Liver (tissue), 8 donors: ENCODE measurements at regions not wholly inside any gene's neighbourhood (a gene's known extent, or its start where the extent isn't known, plus 50 kb on each side); places are given as distances from the start of the nearest gene placed in this dataset.

Source experiments
- DNase-seq: peaks from one replicate; pipeline ENCODE4 v3.0.0-alpha.2; 2017; ENCODE audit warnings: low spot score
- H3K27ac ChIP-seq, 2 donors: one replicate each; pipeline ENCODE4 v1.7.0; 2013; ENCODE audit warnings: inconsistent platforms in 2 of 2, low read length in 2 of 2, control low read depth in 1 of 2, low read depth in 1 of 2, mild to moderate bottlenecking in 1 of 2
- H3K27me3 ChIP-seq, 4 donors: one replicate each; pipeline versions ENCODE4 v1.6.1 to v1.7.0; 2013; ENCODE audit warnings: low read length in 3 of 4, inconsistent platforms in 1 of 4, mild to moderate bottlenecking in 1 of 4, moderate library complexity in 1 of 4; ENCODE audit not compliant: control insufficient read depth in 4 of 4, insufficient read depth in 4 of 4
- H3K36me3 ChIP-seq, 4 donors: one replicate each; pipeline versions ENCODE4 v1.6.1 to v1.7.0; 2013; ENCODE audit warnings: low read length in 3 of 4, mild to moderate bottlenecking in 3 of 4, low read depth in 1 of 4, moderate library complexity in 1 of 4; ENCODE audit not compliant: control insufficient read depth in 4 of 4, insufficient read depth in 3 of 4
- H3K4me1 ChIP-seq, 4 donors: one replicate each; pipeline versions ENCODE4 v1.6.1 to v1.7.0; 2013; ENCODE audit warnings: low read length in 3 of 4, mild to moderate bottlenecking in 3 of 4, moderate library complexity in 1 of 4; ENCODE audit not compliant: control insufficient read depth in 4 of 4, insufficient read depth in 4 of 4
- H3K4me3 ChIP-seq, 3 donors: one replicate each; pipeline versions ENCODE4 v1.6.1 to v1.7.0; 2013; ENCODE audit warnings: low read length in 3 of 3, control low read depth in 1 of 3, low read depth in 1 of 3, mild to moderate bottlenecking in 1 of 3
- H3K9ac ChIP-seq, 2 donors: one replicate each; pipeline ENCODE4 v1.7.0; 2013; ENCODE audit warnings: low read length in 2 of 2, mild to moderate bottlenecking in 2 of 2, moderate library complexity in 2 of 2, control low read depth in 1 of 2, low read depth in 1 of 2
- H3K9me3 ChIP-seq, 4 donors: one replicate each; pipeline versions ENCODE4 v1.6.1 to v1.7.0; 2013; ENCODE audit warnings: low read length in 3 of 4; ENCODE audit not compliant: control insufficient read depth in 4 of 4
- ATF3 ChIP-seq: IDR thresholded peaks from 2 replicates; pipeline ENCODE4 v1.6.1; 2016; ENCODE audit warnings: antibody characterized with exemption
- CTCF ChIP-seq: fragments of 150-350 bp; IDR thresholded peaks from 2 replicates; pipeline ENCODE4 v1.5.1; 2017; ENCODE audit warnings: improper control_type of control experiment, low read depth, low read length; ENCODE audit not compliant: missing input control
- EGR1 ChIP-seq, 2 donors: IDR thresholded peaks; 2 replicates each; pipeline ENCODE4 v1.6.1; 2016 to 2018; ENCODE audit warnings: antibody characterized with exemption in 2 of 2, low read depth in 2 of 2
- FOXA1 ChIP-seq: IDR thresholded peaks from 2 replicates; pipeline ENCODE4 v1.6.1; 2016; ENCODE audit warnings: antibody characterized with exemption
- GABPA ChIP-seq, 2 donors: IDR thresholded peaks in 1 of 2; conservative IDR thresholded peaks in 1 of 2; 2 replicates each; pipeline ENCODE4 v1.6.1; 2016; ENCODE audit warnings: antibody characterized with exemption in 2 of 2, mild to moderate bottlenecking in 1 of 2, moderate library complexity in 1 of 2
- HNF4G ChIP-seq: IDR thresholded peaks from 2 replicates; pipeline ENCODE4 v1.6.1; 2016; ENCODE audit warnings: antibody characterized with exemption
- JUND ChIP-seq, 2 donors: IDR thresholded peaks; 2 replicates each; pipeline ENCODE4 v1.6.1; 2016; ENCODE audit warnings: antibody characterized with exemption in 2 of 2
- MAX ChIP-seq: IDR thresholded peaks from 2 replicates; pipeline ENCODE4 v1.6.1; 2016; ENCODE audit warnings: antibody characterized with exemption
- NR2F2 ChIP-seq: IDR thresholded peaks from 2 replicates; pipeline ENCODE4 v1.6.1; 2016; ENCODE audit warnings: antibody characterized with exemption
- RAD21 ChIP-seq, 2 donors: IDR thresholded peaks; 2 replicates each; pipeline ENCODE4 v1.6.1; 2016; ENCODE audit warnings: antibody characterized with exemption in 2 of 2, mild to moderate bottlenecking in 2 of 2
- REST ChIP-seq: IDR thresholded peaks from 2 replicates; pipeline ENCODE4 v1.6.1; 2016; ENCODE audit warnings: antibody characterized with exemption, mild to moderate bottlenecking
- RXRA ChIP-seq, 2 donors: IDR thresholded peaks; 2 replicates each; pipeline ENCODE4 v1.6.1; 2017 to 2018; ENCODE audit warnings: antibody characterized with exemption in 2 of 2, mild to moderate bottlenecking in 1 of 2
- SP1 ChIP-seq: IDR thresholded peaks from 2 replicates; pipeline ENCODE4 v1.6.1; 2018; ENCODE audit warnings: antibody characterized with exemption, mild to moderate bottlenecking
- TAF1 ChIP-seq: conservative IDR thresholded peaks from 2 replicates; pipeline ENCODE4 v1.6.1; 2016; ENCODE audit warnings: antibody characterized with exemption, mild to moderate bottlenecking
- YY1 ChIP-seq: IDR thresholded peaks from 2 replicates; pipeline ENCODE4 v1.6.1; 2016; ENCODE audit warnings: antibody characterized with exemption, mild to moderate bottlenecking
- ZBTB33 ChIP-seq: IDR thresholded peaks from 2 replicates; pipeline ENCODE4 v1.6.1; 2016; ENCODE audit warnings: antibody characterized with exemption
- WGBS: extraction: QIAGEN DNeasy Blood & Tissue Kit; methylation state at CpG from one replicate; pipeline ENCODE4 v1.1.7; 2013; 5-methylcytosine and 5-hydroxymethylcytosine counted together
- donor health status: healthy.
- donor health status: healthy.
- donor health status: healthy.
- donor health status: healthy.
- donor health status: healthy.

GRCh38 chr4:1509366-1509765 is 103.1 kb upstream of the NKX1-1 start (continued):
- no peak for TF ChIP-seq ATF3

- no peaks in the 10 kb centered on the region for H3K9me3 ChIP-seq
- peaks cover 0 to 2% (median 0%) of the 10 kb centered on the region in 4 donors for H3K27me3 ChIP-seq
- H3K4me3 ChIP-seq, result no peak overlapping the region
- H3K36me3 ChIP-seq, result no peaks in the 10 kb centered on the region
- DNase-seq, result no peak
- H3K9ac ChIP-seq, result no peak overlapping the region
- H3K27ac ChIP-seq, result no peak overlapping the region
- TF ChIP-seq FOXA1 (no peak), ZBTB33 (no peak), CTCF (no peak), NR2F2 (no peak), ATF3 (no peak), JUND (IDR thresholded peaks at IDR 0.05) (no peak), TAF1 (no peak), SP1 (no peak), RAD21 (IDR thresholded peaks at IDR 0.05) (no peak), YY1 (no peak), HNF4G (no peak), MAX (no peak), RXRA (IDR thresholded peaks at IDR 0.05) (no peak)
- H3K4me1 ChIP-seq, result peaks cover 0 to 2% (median under 1%) of the 10 kb centered on the region in 4 donors
- WGBS, result 68% methylated on average over 26 of the region's 26 CpGs
These were observed 102.2 kb upstream of the NKX1-1 start for GRCh38 chr4:1508161-1509160.

GRCh38 chr4:1506956-1507721 is 100.9 kb upstream of the NKX1-1 start:
- Histone ChIP-seq H3K27me3 (peaks cover 0 to 2% (median 0%) of the 10 kb centered on the region in 4 donors), H3K27ac (no peak overlapping the region), H3K4me1 (no peaks in the 10 kb centered on the region), H3K9me3 (no peaks in the 10 kb centered on the region), H3K9ac (no peak overlapping the region), H3K36me3 (no peaks in the 10 kb centered on the region), H3K4me3 (no peak overlapping the region)
- DNase-seq, result no peak
- 55% methylated on average over 13 of the region's 13 CpGs for WGBS
- no peak for TF ChIP-seq JUND (IDR thresholded peaks at IDR 0.05)
- TF ChIP-seq FOXA1, result no peak
- TF ChIP-seq NR2F2, result no peak
- no peak for TF ChIP-seq GABPA (IDR thresholded peaks at IDR 0.05 in 1 of 2, conservative IDR thresholded peaks at IDR 0.05 in 1 of 2)
- TF ChIP-seq EGR1 (IDR thresholded peaks at IDR 0.05; ENCODE audit: low read depth in 2 of 2), result no peak
- no peak for TF ChIP-seq MAX
- no peak for TF ChIP-seq RAD21 (IDR thresholded peaks at IDR 0.05)
- TF ChIP-seq SP1, result no peak
- no peak for TF ChIP-seq RXRA (IDR thresholded peaks at IDR 0.05)
- no peak for TF ChIP-seq REST
- TF ChIP-seq YY1, result no peak
- no peak for TF ChIP-seq ZBTB33
